Muscle layer of duodenum (tissue), 2 donors: ENCODE measurements at regions not wholly inside any gene's neighbourhood (a gene's known extent, or its start where the extent isn't known, plus 50 kb on each side); places are given as distances from the start of the nearest gene placed in this dataset.

Experiments used
- H3K27ac ChIP-seq: one replicate; pipeline ENCODE4 v1.7.0; 2013; ENCODE audit warnings: mild to moderate bottlenecking, low read length
- H3K27me3 ChIP-seq: one replicate; pipeline ENCODE4 v1.7.0; 2013; ENCODE audit warnings: low read depth, mild to moderate bottlenecking, control low read depth, low read length
- H3K36me3 ChIP-seq, 2 donors: one replicate each; pipeline ENCODE4 v1.7.0; 2013; ENCODE audit warnings: low read length in 2 of 2, control low read depth in 1 of 2, mild to moderate bottlenecking in 1 of 2; ENCODE audit not compliant: insufficient read depth in 2 of 2, control insufficient read depth in 1 of 2
- H3K4me1 ChIP-seq, 2 donors: one replicate each; pipeline ENCODE4 v1.7.0; 2013; ENCODE audit warnings: low read length in 2 of 2, mild to moderate bottlenecking in 2 of 2, control low read depth in 1 of 2, moderate library complexity in 1 of 2; ENCODE audit not compliant: insufficient read depth in 2 of 2, control insufficient read depth in 1 of 2
- H3K4me3 ChIP-seq, 2 donors: one replicate each; pipeline ENCODE4 v1.7.0; 2013; ENCODE audit warnings: low read length in 2 of 2, low read depth in 1 of 2, mild to moderate bottlenecking in 1 of 2
- H3K9me3 ChIP-seq, 2 donors: one replicate each; pipeline ENCODE4 v1.7.0; 2013; ENCODE audit warnings: low read length in 2 of 2, control low read depth in 1 of 2, mild to moderate bottlenecking in 1 of 2; ENCODE audit not compliant: control insufficient read depth in 1 of 2
- donor health status: healthy.

- Histone ChIP-seq H3K36me3 (no peaks in the 10 kb centered on the region), H3K9me3 (no peaks in the 10 kb centered on the region), H3K4me1 (no peaks in the 10 kb centered on the region), H3K27ac (no peak overlapping the region), H3K4me3 (no peak overlapping the region), H3K27me3 (no peaks in the 10 kb centered on the region)
Observed at GRCh38 chr2:122022531-122022930, 267.1 kb downstream of the TSN start.

DNA sequence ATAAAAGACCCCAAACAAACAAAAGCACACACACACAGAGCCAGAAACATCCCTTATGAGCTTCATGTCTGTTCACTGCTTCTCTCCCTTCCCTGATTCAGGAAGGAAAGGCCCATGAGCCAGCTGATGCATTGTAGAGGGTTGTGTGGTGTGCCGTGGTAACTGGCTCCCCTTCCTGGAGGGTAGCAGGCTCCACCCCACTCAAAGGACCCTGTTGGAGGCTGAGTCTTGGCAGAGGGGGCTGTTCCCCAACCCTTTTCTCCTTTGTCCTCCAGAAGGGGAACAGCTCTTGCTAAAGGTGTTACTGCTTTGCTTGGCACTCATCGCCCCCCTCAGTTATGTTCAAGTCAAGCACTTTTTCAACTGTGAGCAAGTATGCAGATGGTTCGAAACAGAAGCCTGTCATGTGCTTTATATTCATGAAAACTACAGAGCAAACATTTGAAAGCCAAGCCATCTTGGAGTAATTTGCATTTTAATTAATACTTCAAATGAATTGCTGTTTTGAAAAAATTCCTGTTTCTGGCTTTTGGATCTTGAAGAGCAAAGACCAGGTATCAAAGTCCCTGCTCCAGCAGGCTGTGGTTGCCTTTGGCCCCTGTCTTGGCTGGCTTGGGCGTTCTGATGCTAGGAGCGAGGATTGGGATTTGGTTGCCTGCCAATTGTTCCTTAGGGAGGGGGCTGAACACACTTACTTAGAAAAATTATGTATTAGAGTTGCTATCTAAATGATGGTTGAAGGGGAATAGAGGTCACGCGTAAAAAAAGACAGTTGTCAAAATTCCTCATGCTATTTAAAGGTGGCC is 267.8 kb downstream of the TSN start:
- H3K27me3 ChIP-seq, result no peaks in the 10 kb centered on the region
- H3K4me3 ChIP-seq, result no peak overlapping the region
- H3K27ac ChIP-seq, result no peak overlapping the region
- H3K9me3 ChIP-seq, result no peaks in the 10 kb centered on the region
- no peaks in the 10 kb centered on the region for H3K36me3 ChIP-seq
- no peaks in the 10 kb centered on the region for H3K4me1 ChIP-seq

DNA sequence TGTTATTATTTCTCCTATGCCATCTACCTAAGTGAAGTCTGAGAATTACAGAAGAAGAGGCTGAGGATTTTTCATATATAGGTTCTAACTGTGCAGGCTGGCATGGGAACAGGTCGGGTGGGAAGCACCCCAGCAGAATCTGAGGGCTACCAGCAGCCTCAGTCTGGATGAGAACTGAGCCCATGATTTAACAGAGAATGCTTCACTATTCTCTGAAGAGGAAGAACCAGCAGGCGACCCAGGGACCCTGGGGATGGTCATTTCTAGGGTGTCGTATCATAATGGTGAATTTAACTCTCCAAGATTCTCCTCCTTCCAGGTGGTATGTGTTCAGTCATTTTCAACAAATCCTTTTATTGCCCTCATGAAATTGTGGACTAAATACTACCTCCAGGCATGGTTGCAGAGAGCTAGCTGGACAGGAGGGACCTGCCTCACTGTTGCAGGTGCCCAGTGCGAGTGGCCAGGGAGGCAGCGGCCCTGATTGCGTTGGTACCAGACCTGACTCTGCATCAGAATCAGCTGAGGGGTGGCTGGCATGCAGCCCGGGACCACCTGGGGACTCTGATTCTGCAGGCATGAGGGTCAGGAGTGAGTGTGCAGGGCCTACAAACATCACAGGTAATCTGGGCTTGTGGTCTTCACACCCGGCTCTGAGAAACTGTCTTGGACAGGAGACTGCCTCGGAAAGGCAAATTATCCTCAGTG is 272.2 kb downstream of the TSN start:
- Histone ChIP-seq H3K27ac (no peak overlapping the region), H3K4me3 (no peak overlapping the region), H3K36me3 (no peaks in the 10 kb centered on the region), H3K9me3 (no peaks in the 10 kb centered on the region), H3K27me3 (no peaks in the 10 kb centered on the region), H3K4me1 (no peaks in the 10 kb centered on the region)

DNA sequence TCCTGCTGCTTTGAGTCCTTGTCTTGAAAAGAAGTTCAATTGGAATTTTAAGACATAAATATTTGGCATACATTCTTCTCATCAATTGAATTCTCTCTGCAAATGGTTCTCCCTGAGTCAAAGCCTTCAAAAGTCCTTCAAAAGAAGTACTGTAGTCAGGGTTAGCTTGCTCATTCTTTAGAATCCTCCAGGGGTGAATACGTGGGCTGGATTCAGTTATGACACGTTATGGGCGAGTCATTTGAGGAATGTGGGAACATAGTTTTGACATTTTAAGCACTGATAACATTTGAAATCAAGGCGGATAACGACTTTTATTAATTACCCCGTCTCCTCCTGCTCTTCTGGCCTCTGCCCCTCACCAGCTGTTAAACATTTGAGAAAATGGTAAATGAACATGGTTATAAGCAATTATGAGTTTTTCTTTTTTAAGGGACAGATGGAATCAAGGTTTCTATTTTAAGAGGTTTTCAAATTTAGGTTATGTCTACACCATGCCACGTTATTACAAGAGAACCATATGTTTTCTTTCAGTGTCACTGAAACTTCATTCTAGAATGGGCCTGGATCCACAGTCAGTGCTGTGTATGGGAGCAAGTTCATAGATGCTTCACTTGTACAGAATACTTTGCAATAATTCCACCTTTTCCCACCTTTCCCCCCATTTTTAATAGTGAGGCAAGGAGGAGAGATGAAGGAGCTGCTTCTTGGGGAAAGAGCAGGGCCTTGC is 273.1 kb downstream of the TSN start:
- no peak overlapping the region for H3K27ac ChIP-seq
- no peaks in the 10 kb centered on the region for H3K4me1 ChIP-seq

DNA sequence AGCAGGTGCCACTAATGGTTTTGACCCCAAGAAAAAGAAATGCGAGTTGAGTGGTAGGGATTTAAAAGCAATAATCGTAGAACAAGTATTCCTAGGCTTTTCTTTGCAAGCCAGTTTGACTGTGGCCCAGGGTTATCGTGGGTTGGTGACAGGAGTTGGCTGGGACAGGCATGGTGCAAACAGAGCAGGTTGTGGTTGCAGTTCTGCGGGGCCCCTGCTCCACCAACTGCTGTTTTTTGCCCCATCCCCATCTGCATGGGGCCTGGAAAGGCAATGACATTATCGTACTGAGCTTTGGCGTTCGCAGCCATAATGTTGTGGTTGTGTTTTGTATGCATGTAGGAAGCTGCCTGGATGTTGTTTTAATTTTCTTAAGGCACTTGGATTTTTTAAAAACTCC is 274.0 kb downstream of the TSN start:
- Histone ChIP-seq H3K27ac (no peak overlapping the region), H3K4me1 (no peaks in the 10 kb centered on the region), H3K27me3 (no peaks in the 10 kb centered on the region), H3K36me3 (no peaks in the 10 kb centered on the region), H3K9me3 (no peaks in the 10 kb centered on the region), H3K4me3 (no peak overlapping the region)

More for the DNA sequence above, 273.1 kb downstream of the TSN start:
- Histone ChIP-seq H3K4me3 (no peak overlapping the region), H3K27me3 (no peaks in the 10 kb centered on the region), H3K36me3 (no peaks in the 10 kb centered on the region), H3K9me3 (no peaks in the 10 kb centered on the region)

DNA sequence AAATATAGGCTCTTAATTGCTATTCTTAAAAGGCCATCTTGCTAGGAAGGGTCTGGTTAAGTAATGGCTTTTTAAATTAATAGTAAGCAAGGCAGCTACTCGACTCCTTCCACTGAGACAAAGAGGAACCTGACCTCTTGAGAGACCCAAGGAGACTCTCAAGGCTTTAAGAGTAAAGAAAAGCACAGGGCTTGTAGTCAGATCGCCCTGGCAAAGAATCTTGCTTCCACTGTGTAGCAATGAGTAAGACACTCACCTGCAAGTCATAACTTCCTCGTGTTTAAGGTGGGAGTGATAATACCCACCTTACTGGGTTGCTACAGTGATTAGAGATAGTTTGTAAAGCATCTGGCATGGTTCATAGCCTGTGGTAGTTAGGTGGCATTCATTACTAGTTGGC is 274.5 kb downstream of the TSN start:
- Histone ChIP-seq H3K9me3 (no peaks in the 10 kb centered on the region), H3K27ac (no peak overlapping the region), H3K4me1 (no peaks in the 10 kb centered on the region), H3K4me3 (no peak overlapping the region), H3K27me3 (no peaks in the 10 kb centered on the region), H3K36me3 (no peaks in the 10 kb centered on the region)

DNA sequence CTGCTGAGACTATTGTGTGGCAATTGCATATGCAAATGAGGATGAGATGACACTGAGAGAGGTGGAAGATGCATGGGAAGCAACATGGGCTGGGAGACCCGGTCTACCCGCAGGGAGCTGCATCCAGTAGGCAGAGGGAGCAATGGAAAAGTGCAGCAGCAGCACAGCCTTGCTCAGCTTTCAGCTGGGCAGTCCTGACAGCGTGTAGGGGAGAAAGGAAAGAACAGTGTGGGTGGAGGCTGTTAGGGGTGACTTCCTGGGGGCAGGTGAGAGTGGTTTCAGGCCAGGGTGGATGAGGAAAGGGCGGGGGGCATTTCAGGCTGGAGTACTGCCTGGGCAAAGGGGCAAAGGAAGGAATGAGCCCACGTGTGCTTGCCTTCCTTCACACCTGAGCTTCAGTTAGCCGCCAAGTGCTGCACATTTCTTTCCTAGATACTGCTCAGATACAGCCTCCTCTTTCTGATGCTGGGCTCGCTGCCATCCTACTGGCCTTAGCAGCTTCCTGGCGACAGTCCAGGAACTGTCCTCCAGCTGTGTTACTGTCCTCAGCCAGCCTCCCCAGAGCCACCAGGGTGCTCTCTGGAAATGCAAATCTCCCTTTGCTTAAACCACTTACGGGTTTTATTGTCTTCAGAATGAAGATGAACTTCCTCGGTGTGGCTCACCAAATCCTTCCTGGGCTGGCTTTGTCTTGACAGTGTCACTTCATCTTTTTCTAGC is 276.3 kb downstream of the TSN start:
- Histone ChIP-seq H3K36me3 (no peaks in the 10 kb centered on the region), H3K4me3 (no peak overlapping the region), H3K4me1 (no peaks in the 10 kb centered on the region), H3K27ac (no peak overlapping the region), H3K9me3 (no peaks in the 10 kb centered on the region), H3K27me3 (no peaks in the 10 kb centered on the region)

- no peaks in the 10 kb centered on the region for H3K9me3 ChIP-seq
- H3K4me1 ChIP-seq, result no peaks in the 10 kb centered on the region
- no peak overlapping the region for H3K4me3 ChIP-seq
- H3K36me3 ChIP-seq, result no peaks in the 10 kb centered on the region
- no peak overlapping the region for H3K27ac ChIP-seq
- no peaks in the 10 kb centered on the region for H3K27me3 ChIP-seq
Observed at GRCh38 chr2:122032264-122032645, 276.8 kb downstream of the TSN start.

- H3K9me3 ChIP-seq, result no peaks in the 10 kb centered on the region
- H3K4me1 ChIP-seq, result no peaks in the 10 kb centered on the region
- no peak overlapping the region for H3K4me3 ChIP-seq
- no peak overlapping the region for H3K27ac ChIP-seq
- H3K36me3 ChIP-seq, result no peaks in the 10 kb centered on the region
- no peaks in the 10 kb centered on the region for H3K27me3 ChIP-seq
Observed at GRCh38 chr2:122033778-122034177, 278.3 kb downstream of the TSN start.

DNA sequence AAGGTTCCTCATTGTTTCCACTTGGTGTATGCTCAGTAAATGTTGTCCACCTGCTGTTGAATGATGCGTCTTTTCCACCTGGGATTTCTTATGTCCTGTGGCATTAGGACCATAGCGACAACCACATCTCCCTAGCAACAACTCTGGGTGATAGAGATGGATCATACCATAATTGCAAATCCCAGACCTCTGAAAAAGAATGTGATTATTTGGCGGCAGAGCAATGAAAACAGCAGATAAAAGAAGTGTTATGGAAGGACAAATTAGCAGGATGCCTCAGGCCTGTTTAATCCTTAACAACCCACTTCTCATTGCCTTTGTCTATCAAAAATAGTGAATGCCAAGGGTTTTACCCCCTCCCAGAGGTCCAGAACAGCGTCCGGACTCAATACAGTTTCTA is 278.9 kb downstream of the TSN start:
- H3K4me1 ChIP-seq, result no peaks in the 10 kb centered on the region

GRCh38 chr2:122034777-122035176 is 279.3 kb downstream of the TSN start:
- H3K27me3 ChIP-seq, result no peaks in the 10 kb centered on the region
- H3K4me3 ChIP-seq, result no peak overlapping the region
- no peaks in the 10 kb centered on the region for H3K36me3 ChIP-seq
- H3K9me3 ChIP-seq, result no peaks in the 10 kb centered on the region
- no peak overlapping the region for H3K27ac ChIP-seq
- no peaks in the 10 kb centered on the region for H3K4me1 ChIP-seq

More for the DNA sequence above, 278.9 kb downstream of the TSN start:
- H3K36me3 ChIP-seq, result no peaks in the 10 kb centered on the region
- H3K27me3 ChIP-seq, result no peaks in the 10 kb centered on the region
- no peak overlapping the region for H3K27ac ChIP-seq
- no peaks in the 10 kb centered on the region for H3K9me3 ChIP-seq
- no peak overlapping the region for H3K4me3 ChIP-seq
